ENCODE measurements at regions not wholly inside any gene's neighbourhood (a gene's known extent, or its start where the extent isn't known, plus 50 kb on each side); places are given as distances from the start of the nearest gene placed in this dataset.

- DNase-seq, result no peak
Measured at GRCh38 chr18:75158465-75159237, 50.3 kb downstream of the PTGR3 start.

GRCh38 chr18:75157851-75158250 lies 51.1 kb downstream of the PTGR3 start:
- no peak for DNase-seq

- no peak for DNase-seq
Measured at GRCh38 chr18:75157381-75157780, 51.6 kb downstream of the PTGR3 start.

GRCh38 chr18:75156831-75157230 lies 52.1 kb downstream of the PTGR3 start:
- no peak for DNase-seq

- DNase-seq, result no peak
Measured at GRCh38 chr18:75156139-75156750, 52.7 kb downstream of the PTGR3 start.

- no peak for DNase-seq
Measured at GRCh38 chr18:75154997-75155396, 53.9 kb downstream of the PTGR3 start.

GRCh38 chr18:75154259-75154658 lies 54.7 kb downstream of the PTGR3 start:
- no peak for DNase-seq

- DNase-seq, result no peak
Measured at GRCh38 chr18:75143851-75144250, 65.1 kb downstream of the PTGR3 start.

GRCh38 chr18:75142677-75143076 lies 66.3 kb downstream of the PTGR3 start:
- no peak for DNase-seq

- no peak for DNase-seq
Measured at GRCh38 chr18:75141734-75142133, 67.2 kb downstream of the PTGR3 start.

GRCh38 chr18:75141166-75141565 lies 67.8 kb downstream of the PTGR3 start:
- DNase-seq, result no peak

GRCh38 chr18:75140296-75140695 lies 68.6 kb downstream of the PTGR3 start:
- DNase-seq, result no peak

- DNase-seq, result no peak
Measured at GRCh38 chr18:75139226-75139911, 69.6 kb downstream of the PTGR3 start.

- DNase-seq, result no peak
Measured at GRCh38 chr18:75137346-75137877, 71.5 kb downstream of the PTGR3 start.

GRCh38 chr18:75135158-75135725 lies 73.7 kb downstream of the PTGR3 start:
- no peak for DNase-seq

- no peak for DNase-seq
Measured at GRCh38 chr18:75134611-75134975, 74.3 kb downstream of the PTGR3 start.

GRCh38 chr18:75133721-75134610 lies 75.0 kb downstream of the PTGR3 start:
- no peak for DNase-seq

- DNase-seq, result no peak
Measured at GRCh38 chr18:75132931-75133525, 75.9 kb downstream of the PTGR3 start.

GRCh38 chr18:75132098-75132870 lies 76.7 kb downstream of the PTGR3 start:
- no peak for DNase-seq

- no peak for DNase-seq
Measured at GRCh38 chr18:75131381-75132000, 77.4 kb downstream of the PTGR3 start.
